ENCODE measurements at regions not wholly inside any gene's neighbourhood (a gene's known extent, or its start where the extent isn't known, plus 50 kb on each side); places are given as distances from the start of the nearest gene placed in this dataset.

DNA sequence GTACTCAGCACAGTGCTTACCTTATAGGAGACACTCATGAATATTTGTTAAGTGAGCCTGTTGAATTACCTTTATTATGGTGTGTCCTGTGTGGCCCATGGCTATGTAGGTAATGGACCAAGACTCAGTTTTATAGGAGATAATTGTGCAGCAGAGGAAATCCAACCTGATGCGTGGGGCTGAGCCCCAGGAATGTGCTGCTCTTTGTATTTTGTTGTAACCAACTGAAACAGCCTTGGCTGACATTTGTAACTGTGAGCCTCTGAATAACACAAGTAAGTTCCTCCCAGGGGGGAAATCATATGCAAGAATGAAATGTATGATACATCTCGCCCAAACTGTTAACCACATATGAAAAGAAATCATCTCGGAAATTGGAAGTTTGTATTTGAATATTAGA, 364.2 kb upstream of the ZP4 start (continued):
- TF ChIP-seq, protein P1, sequence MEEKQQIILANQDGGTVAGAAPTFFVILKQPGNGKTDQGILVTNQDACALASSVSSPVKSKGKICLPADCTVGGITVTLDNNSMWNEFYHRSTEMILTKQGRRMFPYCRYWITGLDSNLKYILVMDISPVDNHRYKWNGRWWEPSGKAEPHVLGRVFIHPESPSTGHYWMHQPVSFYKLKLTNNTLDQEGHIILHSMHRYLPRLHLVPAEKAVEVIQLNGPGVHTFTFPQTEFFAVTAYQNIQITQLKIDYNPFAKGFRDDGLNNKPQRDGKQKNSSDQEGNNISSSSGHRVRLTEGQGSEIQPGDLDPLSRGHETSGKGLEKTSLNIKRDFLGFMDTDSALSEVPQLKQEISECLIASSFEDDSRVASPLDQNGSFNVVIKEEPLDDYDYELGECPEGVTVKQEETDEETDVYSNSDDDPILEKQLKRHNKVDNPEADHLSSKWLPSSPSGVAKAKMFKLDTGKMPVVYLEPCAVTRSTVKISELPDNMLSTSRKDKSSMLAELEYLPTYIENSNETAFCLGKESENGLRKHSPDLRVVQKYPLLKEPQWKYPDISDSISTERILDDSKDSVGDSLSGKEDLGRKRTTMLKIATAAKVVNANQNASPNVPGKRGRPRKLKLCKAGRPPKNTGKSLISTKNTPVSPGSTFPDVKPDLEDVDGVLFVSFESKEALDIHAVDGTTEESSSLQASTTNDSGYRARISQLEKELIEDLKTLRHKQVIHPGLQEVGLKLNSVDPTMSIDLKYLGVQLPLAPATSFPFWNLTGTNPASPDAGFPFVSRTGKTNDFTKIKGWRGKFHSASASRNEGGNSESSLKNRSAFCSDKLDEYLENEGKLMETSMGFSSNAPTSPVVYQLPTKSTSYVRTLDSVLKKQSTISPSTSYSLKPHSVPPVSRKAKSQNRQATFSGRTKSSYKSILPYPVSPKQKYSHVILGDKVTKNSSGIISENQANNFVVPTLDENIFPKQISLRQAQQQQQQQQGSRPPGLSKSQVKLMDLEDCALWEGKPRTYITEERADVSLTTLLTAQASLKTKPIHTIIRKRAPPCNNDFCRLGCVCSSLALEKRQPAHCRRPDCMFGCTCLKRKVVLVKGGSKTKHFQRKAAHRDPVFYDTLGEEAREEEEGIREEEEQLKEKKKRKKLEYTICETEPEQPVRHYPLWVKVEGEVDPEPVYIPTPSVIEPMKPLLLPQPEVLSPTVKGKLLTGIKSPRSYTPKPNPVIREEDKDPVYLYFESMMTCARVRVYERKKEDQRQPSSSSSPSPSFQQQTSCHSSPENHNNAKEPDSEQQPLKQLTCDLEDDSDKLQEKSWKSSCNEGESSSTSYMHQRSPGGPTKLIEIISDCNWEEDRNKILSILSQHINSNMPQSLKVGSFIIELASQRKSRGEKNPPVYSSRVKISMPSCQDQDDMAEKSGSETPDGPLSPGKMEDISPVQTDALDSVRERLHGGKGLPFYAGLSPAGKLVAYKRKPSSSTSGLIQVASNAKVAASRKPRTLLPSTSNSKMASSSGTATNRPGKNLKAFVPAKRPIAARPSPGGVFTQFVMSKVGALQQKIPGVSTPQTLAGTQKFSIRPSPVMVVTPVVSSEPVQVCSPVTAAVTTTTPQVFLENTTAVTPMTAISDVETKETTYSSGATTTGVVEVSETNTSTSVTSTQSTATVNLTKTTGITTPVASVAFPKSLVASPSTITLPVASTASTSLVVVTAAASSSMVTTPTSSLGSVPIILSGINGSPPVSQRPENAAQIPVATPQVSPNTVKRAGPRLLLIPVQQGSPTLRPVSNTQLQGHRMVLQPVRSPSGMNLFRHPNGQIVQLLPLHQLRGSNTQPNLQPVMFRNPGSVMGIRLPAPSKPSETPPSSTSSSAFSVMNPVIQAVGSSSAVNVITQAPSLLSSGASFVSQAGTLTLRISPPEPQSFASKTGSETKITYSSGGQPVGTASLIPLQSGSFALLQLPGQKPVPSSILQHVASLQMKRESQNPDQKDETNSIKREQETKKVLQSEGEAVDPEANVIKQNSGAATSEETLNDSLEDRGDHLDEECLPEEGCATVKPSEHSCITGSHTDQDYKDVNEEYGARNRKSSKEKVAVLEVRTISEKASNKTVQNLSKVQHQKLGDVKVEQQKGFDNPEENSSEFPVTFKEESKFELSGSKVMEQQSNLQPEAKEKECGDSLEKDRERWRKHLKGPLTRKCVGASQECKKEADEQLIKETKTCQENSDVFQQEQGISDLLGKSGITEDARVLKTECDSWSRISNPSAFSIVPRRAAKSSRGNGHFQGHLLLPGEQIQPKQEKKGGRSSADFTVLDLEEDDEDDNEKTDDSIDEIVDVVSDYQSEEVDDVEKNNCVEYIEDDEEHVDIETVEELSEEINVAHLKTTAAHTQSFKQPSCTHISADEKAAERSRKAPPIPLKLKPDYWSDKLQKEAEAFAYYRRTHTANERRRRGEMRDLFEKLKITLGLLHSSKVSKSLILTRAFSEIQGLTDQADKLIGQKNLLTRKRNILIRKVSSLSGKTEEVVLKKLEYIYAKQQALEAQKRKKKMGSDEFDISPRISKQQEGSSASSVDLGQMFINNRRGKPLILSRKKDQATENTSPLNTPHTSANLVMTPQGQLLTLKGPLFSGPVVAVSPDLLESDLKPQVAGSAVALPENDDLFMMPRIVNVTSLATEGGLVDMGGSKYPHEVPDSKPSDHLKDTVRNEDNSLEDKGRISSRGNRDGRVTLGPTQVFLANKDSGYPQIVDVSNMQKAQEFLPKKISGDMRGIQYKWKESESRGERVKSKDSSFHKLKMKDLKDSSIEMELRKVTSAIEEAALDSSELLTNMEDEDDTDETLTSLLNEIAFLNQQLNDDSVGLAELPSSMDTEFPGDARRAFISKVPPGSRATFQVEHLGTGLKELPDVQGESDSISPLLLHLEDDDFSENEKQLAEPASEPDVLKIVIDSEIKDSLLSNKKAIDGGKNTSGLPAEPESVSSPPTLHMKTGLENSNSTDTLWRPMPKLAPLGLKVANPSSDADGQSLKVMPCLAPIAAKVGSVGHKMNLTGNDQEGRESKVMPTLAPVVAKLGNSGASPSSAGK (IDR thresholded peaks at IDR 0.05): no peak

Measured in K562 (cell line).